AG04450 (cell line): ENCODE measurements at regions not wholly inside any gene's neighbourhood (a gene's known extent, or its start where the extent isn't known, plus 50 kb on each side); places are given as distances from the start of the nearest gene placed in this dataset.

Experiments used
- CTCF ChIA-PET: fragments of 300-600, 350-600 bp; formaldehyde crosslinking; extraction: SDS; loops from one replicate; lab custom pipeline; 2022; ENCODE audit warnings: antibody characterized with exemption, inconsistent platforms; lab: Charles Lee
- POLR2A ChIA-PET: fragments of 350-600 bp; formaldehyde crosslinking; extraction: SDS; loops from one replicate; lab custom pipeline; 2021; ENCODE audit warnings: antibody characterized with exemption, inconsistent platforms; lab: Yijun Ruan, JAX
- DNase-seq: peaks from one replicate; pipeline ENCODE4 v3.0.0-alpha.2; 2011; ENCODE audit warnings: low read depth, low spot score
- H3K27ac ChIP-seq: one replicate; pipeline ENCODE4 v1.5.1; 2012; ENCODE audit warnings: low read depth, low read length, control low read depth
- H3K27me3 ChIP-seq: one replicate; pipeline ENCODE4 v1.6.0; 2012; ENCODE audit warnings: low read length; ENCODE audit not compliant: control insufficient read depth, insufficient read depth
- H3K4me3 ChIP-seq: 2 replicates; pipeline ENCODE4 v1.5.1; 2011; ENCODE audit warnings: mild to moderate bottlenecking, low read depth, low read length, control low read depth
- H3K9me3 ChIP-seq: 2 replicates; pipeline ENCODE4 v1.5.1; 2012; ENCODE audit warnings: low read length; ENCODE audit not compliant: control insufficient read depth, insufficient read depth
- TF ChIP-seq, protein P1 (sequence below): IDR thresholded peaks from 2 replicates; pipeline ENCODE4 v1.5.1; 2011; ENCODE audit warnings: low read depth, low read length, control low read depth, inconsistent platforms

DNA sequence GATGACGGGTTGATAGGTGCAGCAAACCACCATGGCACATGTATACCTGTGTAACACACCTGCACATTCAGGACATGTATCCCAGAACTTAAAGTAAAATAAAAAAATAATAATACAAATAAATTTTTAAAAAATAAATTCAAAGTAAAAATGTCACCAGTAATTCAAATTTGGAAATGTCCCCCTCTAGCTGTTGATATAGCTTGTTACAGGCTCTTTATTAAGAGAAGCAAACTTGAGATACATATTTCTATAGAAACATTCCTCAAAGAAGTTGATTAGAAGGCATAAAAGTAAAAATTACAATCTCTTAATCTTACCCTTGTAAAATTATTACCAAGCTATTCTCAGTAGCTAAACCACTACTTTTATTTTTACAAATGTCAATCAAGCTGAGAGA, 1397.0 kb downstream of the FAM133A start:
- Histone ChIP-seq H3K9me3 (no peaks in the 10 kb centered on the region), H3K27ac (no peak overlapping the region), H3K4me3 (no peak overlapping the region), H3K27me3 (no peaks in the 10 kb centered on the region)
- TF ChIP-seq, protein P1, sequence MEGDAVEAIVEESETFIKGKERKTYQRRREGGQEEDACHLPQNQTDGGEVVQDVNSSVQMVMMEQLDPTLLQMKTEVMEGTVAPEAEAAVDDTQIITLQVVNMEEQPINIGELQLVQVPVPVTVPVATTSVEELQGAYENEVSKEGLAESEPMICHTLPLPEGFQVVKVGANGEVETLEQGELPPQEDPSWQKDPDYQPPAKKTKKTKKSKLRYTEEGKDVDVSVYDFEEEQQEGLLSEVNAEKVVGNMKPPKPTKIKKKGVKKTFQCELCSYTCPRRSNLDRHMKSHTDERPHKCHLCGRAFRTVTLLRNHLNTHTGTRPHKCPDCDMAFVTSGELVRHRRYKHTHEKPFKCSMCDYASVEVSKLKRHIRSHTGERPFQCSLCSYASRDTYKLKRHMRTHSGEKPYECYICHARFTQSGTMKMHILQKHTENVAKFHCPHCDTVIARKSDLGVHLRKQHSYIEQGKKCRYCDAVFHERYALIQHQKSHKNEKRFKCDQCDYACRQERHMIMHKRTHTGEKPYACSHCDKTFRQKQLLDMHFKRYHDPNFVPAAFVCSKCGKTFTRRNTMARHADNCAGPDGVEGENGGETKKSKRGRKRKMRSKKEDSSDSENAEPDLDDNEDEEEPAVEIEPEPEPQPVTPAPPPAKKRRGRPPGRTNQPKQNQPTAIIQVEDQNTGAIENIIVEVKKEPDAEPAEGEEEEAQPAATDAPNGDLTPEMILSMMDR, result 0 out of 2 replicates have a peak, but pooled peaks have one; percentile 23
- no peak for DNase-seq
- ChIA-PET POLR2A (no interaction called here), CTCF (interaction anchor here (0.5 kb wide), 1 partner anchor 761 kb away, joined by 3 read pairs; no protein-coding TSS in a partner anchor)

DNA sequence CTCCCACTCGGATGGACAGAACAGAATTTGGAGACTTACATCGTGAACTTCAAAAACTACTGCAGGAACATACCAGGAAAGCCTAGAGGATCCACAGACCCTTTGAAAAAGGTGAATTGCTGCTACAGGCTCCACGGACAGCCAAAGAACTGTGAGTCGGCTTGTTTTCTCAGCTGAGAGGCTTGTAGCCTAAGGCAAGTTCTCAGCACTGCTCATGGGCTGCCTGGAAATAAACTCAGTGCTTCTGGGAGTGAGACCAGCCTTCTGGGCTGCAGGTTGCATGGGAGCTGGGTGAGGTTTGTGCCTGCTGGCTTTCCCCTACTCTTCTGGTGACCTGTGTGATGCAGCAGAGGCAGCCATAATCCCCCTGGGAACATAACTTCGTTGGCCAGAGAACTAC, 1397.6 kb downstream of the FAM133A start:
- ChIA-PET CTCF (interaction anchor here (0.6 kb wide), 1 partner anchor 29 kb away, joined by 4 read pairs; no protein-coding TSS in a partner anchor), POLR2A (no interaction called here)
- Histone ChIP-seq H3K27ac (no peak overlapping the region), H3K4me3 (no peak overlapping the region), H3K9me3 (no peaks in the 10 kb centered on the region), H3K27me3 (no peaks in the 10 kb centered on the region)
- no peak for DNase-seq
- TF ChIP-seq, protein P1, result no peak

DNA sequence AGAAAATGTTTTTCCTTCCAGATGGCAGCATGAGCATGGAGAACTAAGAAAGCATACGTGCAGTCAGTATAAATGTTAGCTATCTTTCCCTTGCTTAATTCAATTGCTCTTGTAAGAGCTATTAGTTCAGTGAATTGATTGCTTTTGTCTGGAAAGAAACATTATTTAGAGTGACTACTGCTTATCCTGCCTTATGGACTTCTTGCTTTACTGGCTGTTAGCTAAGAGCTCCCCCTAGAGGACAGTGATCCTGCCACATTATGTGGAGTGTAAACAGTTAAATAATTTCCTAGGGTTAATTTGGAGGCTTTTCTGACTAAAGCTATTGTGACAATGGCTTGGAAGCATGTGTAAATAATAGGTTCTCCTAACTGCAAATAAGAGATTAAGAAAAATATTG, 1402.4 kb downstream of the FAM133A start:
- TF ChIP-seq, protein P1, result peak; percentile 62
- Histone ChIP-seq H3K9me3 (no peaks in the 10 kb centered on the region), H3K27ac (no peak overlapping the region), H3K4me3 (no peak overlapping the region), H3K27me3 (no peaks in the 10 kb centered on the region)
- ChIA-PET CTCF (interaction anchor here (0.6 to 1.9 kb wide), 11 partner anchors 9 to 246 kb away, joined by 3 to 16 read pairs (median 5); no protein-coding TSS in a partner anchor), POLR2A (no interaction called here)
- no peak for DNase-seq

DNA sequence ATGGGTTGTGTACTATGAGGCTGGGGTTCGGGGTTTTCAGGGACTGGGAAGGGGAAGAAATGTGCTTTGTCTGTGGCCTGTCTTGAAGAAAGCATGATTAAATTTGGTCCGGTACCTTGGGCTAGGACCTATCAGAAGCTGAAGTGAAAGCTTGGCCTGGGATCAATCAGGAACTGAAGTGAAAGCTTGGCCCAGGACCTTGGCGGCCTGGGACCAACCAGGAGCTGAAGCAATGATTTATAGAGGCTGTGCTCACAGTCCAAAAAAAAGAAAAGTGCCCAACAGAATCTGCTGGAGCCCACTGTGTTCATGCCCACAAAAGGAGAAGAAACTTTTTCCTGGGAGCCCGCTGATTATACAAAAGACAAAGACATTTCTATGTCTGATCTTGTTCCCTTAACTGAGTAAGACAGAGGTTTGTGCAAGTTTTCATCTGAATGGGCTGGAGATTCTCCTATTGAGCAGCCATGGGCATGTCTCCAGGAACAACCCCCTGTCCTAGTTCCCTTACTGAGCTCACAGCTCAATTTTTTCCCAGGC, 1427.9 kb downstream of the FAM133A start:
- no peak overlapping the region for H3K4me3 ChIP-seq
- no peak overlapping the region for H3K27ac ChIP-seq
- ChIA-PET CTCF (no interaction called here), POLR2A (no interaction called here)
- H3K27me3 ChIP-seq, result no peaks in the 10 kb centered on the region
- H3K9me3 ChIP-seq, result no peaks in the 10 kb centered on the region
- no peak for DNase-seq
- TF ChIP-seq, protein P1, result no peak

DNA sequence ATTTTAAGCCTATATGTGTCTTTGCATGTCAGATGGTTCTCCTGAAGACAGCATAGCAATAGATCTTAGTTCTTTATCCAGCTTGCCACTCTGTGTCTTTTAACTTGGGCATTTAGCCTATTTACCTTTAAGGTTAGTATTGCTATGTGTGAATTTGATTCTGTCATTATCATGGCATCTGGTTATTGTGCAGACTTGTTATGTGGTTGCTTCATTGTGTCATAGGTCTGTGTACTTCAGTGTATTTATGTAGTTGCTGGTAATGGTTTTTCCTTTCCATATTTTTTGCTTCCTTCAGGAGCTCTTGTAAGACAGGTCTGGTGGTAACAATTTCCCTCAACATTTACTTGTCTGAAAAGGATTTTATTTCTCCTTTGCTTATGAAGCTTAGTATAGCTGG, 1443.5 kb downstream of the FAM133A start:
- H3K27ac ChIP-seq, result no peak overlapping the region
- no peaks in the 10 kb centered on the region for H3K9me3 ChIP-seq
- no peaks in the 10 kb centered on the region for H3K27me3 ChIP-seq
- TF ChIP-seq, protein P1, result no peak
- ChIA-PET POLR2A (no interaction called here), CTCF (no interaction called here)
- no peak overlapping the region for H3K4me3 ChIP-seq
- no peak for DNase-seq
